GM23248 (cell line): ENCODE measurements at regions not wholly inside any gene's neighbourhood (a gene's known extent, or its start where the extent isn't known, plus 50 kb on each side); places are given as distances from the start of the nearest gene placed in this dataset.

Source experiments
- DNase-seq: peaks from one replicate; pipeline ENCODE4 v3.0.0-alpha.2; 2015
- H2AFZ ChIP-seq: fragments of 200-600 bp; sonication (generic); 2 replicates; pipeline ENCODE4 v1.6.1; 2016; ENCODE audit warnings: antibody characterized with exemption
- H3F3A ChIP-seq: fragments of 200-600 bp; sonication (generic); 2 replicates; pipeline ENCODE4 v1.6.1; 2016; ENCODE audit warnings: mild to moderate bottlenecking, antibody characterized with exemption, mixed run types; ENCODE audit not compliant: insufficient read depth
- H3K27ac ChIP-seq: fragments of 200-600 bp; sonication (generic); 2 replicates; pipeline ENCODE4 v1.5.1; 2016; ENCODE audit warnings: mild to moderate bottlenecking
- H3K27me3 ChIP-seq: fragments of 200-600 bp; sonication (generic); replicated peaks from 2 replicates; pipeline ENCODE4 v1.6.1; 2016; ENCODE audit warnings: mild to moderate bottlenecking; ENCODE audit not compliant: insufficient read depth
- H3K36me3 ChIP-seq: fragments of 200-600 bp; sonication (generic); 2 replicates; pipeline ENCODE4 v1.6.1; 2016; ENCODE audit warnings: low read depth, mild to moderate bottlenecking
- H3K4me1 ChIP-seq: fragments of 200-600 bp; sonication (generic); 2 replicates; pipeline ENCODE4 v1.6.1; 2016; ENCODE audit warnings: mild to moderate bottlenecking; ENCODE audit not compliant: insufficient read depth
- H3K4me2 ChIP-seq: fragments of 200-600 bp; sonication (generic); one replicate; pipeline ENCODE4 v1.6.1; 2016; ENCODE audit warnings: mild to moderate bottlenecking; ENCODE audit not compliant: unreplicated experiment
- H3K4me3 ChIP-seq: fragments of 200-600 bp; sonication (generic); 2 replicates; pipeline ENCODE4 v1.5.1; 2016; ENCODE audit warnings: mild to moderate bottlenecking
- H3K79me2 ChIP-seq: fragments of 200-600 bp; sonication (generic); 2 replicates; pipeline ENCODE4 v1.6.1; 2016; ENCODE audit warnings: mild to moderate bottlenecking; ENCODE audit not compliant: insufficient read depth
- H3K9ac ChIP-seq: fragments of 200-600 bp; sonication (generic); 2 replicates; pipeline ENCODE4 v1.6.1; 2016; ENCODE audit warnings: mild to moderate bottlenecking
- H3K9me2 ChIP-seq: fragments of 200-600 bp; sonication (generic); 2 replicates; pipeline ENCODE4 v1.6.1; 2016; ENCODE audit warnings: mixed run types, mild to moderate bottlenecking, moderate library complexity; ENCODE audit not compliant: insufficient read depth
- H3K9me3 ChIP-seq: fragments of 200-600 bp; sonication (generic); one replicate; pipeline ENCODE4 v1.6.1; 2017; ENCODE audit warnings: low read depth
- H4K20me1 ChIP-seq: fragments of 200-600 bp; sonication (generic); 2 replicates; pipeline ENCODE4 v1.6.0; 2016; ENCODE audit not compliant: insufficient read depth
- EZH2 ChIP-seq: fragments of 200-600 bp; sonication (generic); IDR thresholded peaks from 2 replicates; pipeline ENCODE4 v1.6.1; 2018; ENCODE audit warnings: antibody characterized with exemption, mild to moderate bottlenecking; ENCODE audit not compliant: insufficient read depth, poor library complexity, severe bottlenecking
- EZH2phosphoT487 ChIP-seq: fragments of 200-600 bp; sonication (generic); IDR thresholded peaks from 2 replicates; pipeline ENCODE4 v1.6.1; 2018; ENCODE audit warnings: antibody characterized with exemption, moderate library complexity, mild to moderate bottlenecking, low read depth; ENCODE audit not compliant: insufficient read depth
- WGBS, 2 experiments: methylation state at CpG; one replicate each; pipeline ENCODE4 v1.1.6; 2015 to 2017; ENCODE audit warnings: low lambda C conversion rate in 2 of 2, low coverage in 1 of 2; ENCODE audit errors: missing lambda C conversion rate in 2 of 2; 5-methylcytosine and 5-hydroxymethylcytosine counted together
- in situ Hi-C: fragments of 300-500 bp; cut with MboI; formaldehyde crosslinking; loops from 2 replicates; pipeline ENCODE4 v1.15.0; 2020

DNA sequence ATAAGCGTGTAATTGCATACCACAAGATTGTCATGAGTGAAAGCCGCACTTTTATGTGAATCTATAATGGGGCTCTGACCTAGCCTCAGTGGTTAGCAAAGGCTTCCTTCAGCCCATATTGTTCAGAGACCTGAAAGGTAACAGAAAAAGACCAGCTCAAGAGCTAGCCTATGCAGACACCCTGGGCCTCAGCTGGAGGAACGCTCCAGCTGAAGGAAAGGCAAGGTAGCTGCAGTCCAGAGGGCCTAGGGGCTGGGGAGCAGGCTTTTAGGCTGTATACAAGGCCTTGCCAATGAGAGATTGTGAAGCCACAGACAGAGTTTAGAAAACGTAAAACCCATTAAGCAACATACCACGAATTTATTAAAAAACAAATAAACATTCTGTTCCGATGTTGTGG lies 246.6 kb upstream of the GHITM start:
- TF ChIP-seq EZH2phosphoT487 (no peak), EZH2 (no peak)
- no peaks in the 10 kb centered on the region for H3K4me1 ChIP-seq
- no peaks in the 10 kb centered on the region for H3K27me3 ChIP-seq
- WGBS, 2 experiments = 35 to 36% methylated on average over 6 of the region's 6 CpGs
- H4K20me1 ChIP-seq = no peaks in the 10 kb centered on the region
- H3K27ac ChIP-seq = no peak overlapping the region
- DNase-seq = no peak
- H3K36me3 ChIP-seq = no peaks in the 10 kb centered on the region
- no peak overlapping the region for H3K4me3 ChIP-seq
- no peak overlapping the region for H3K9ac ChIP-seq
- H2AFZ ChIP-seq = no peak overlapping the region
- in situ Hi-C loops = no loop called here
- H3K9me2 ChIP-seq = no peaks in the 10 kb centered on the region
- H3K79me2 ChIP-seq = no peaks in the 10 kb centered on the region
- H3F3A ChIP-seq = no peaks in the 10 kb centered on the region
- H3K4me2 ChIP-seq = no peak overlapping the region
- H3K9me3 ChIP-seq = no peaks in the 10 kb centered on the region

DNA sequence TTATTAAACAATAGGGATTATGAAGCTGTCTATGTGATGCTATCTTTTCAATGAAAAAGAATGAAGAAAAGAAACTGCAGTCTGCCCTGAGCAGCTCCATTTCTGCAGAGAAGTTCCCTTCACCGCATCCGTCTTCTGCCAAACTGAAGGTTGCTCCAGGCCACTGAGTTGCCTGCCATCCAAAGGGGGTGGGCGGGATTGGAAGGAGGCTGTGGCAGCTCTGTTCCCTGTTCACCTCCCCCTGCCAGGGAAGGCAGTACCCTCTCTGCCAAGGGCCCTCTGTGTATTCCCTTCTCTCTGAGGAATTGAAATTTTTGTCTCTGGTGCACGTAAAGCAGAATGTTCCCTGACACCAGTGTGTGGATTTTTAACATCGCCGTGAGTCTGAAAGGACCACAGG lies 243.1 kb upstream of the GHITM start:
- no peaks in the 10 kb centered on the region for H3K9me2 ChIP-seq
- H4K20me1 ChIP-seq = no peaks in the 10 kb centered on the region
- H3K9me3 ChIP-seq = no peaks in the 10 kb centered on the region
- no peak for TF ChIP-seq EZH2phosphoT487
- no peak for TF ChIP-seq EZH2
- no peaks in the 10 kb centered on the region for H3K27me3 ChIP-seq
- no peaks in the 10 kb centered on the region for H3K4me1 ChIP-seq
- no peak overlapping the region for H3K27ac ChIP-seq
- H2AFZ ChIP-seq = no peak overlapping the region
- H3F3A ChIP-seq = no peaks in the 10 kb centered on the region
- no peak overlapping the region for H3K4me3 ChIP-seq
- no peak for DNase-seq
- no peak overlapping the region for H3K4me2 ChIP-seq
- 52 to 60% methylated on average over 6 of the region's 6 CpGs for WGBS, 2 experiments
- H3K9ac ChIP-seq = no peak overlapping the region
- in situ Hi-C loops = no loop called here
- H3K79me2 ChIP-seq = no peaks in the 10 kb centered on the region
- no peaks in the 10 kb centered on the region for H3K36me3 ChIP-seq

DNA sequence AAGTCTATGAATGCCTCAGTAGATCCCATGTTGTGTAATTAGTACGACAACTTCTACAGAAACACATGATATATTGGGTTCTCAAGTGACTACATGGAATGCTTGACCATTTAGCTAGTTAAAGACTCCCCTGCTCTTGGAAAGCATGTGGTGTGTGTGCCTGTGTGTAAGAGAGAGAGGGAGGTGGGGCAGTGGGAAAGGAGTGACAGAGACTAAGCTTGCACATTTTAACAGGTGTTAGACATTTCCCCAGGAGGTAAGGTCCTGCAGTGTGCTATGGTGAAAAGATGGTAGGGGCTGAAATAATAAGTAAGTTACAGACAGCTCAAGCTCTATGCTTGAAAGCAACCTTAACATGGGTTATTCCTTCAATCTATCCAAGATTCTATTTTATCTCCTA lies 241.7 kb upstream of the GHITM start:
- Histone ChIP-seq H2AFZ (no peak overlapping the region), H3K36me3 (no peaks in the 10 kb centered on the region), H3F3A (no peaks in the 10 kb centered on the region), H3K9ac (no peak overlapping the region), H3K79me2 (no peaks in the 10 kb centered on the region), H3K27ac (no peak overlapping the region), H3K9me3 (no peaks in the 10 kb centered on the region), H3K4me1 (no peaks in the 10 kb centered on the region), H3K4me2 (no peak overlapping the region), H3K4me3 (no peak overlapping the region), H3K9me2 (no peaks in the 10 kb centered on the region), H3K27me3 (no peaks in the 10 kb centered on the region), H4K20me1 (no peaks in the 10 kb centered on the region)
- in situ Hi-C loops = no loop called here
- TF ChIP-seq EZH2phosphoT487 = no peak
- TF ChIP-seq EZH2 = no peak
- DNase-seq = no peak
- WGBS, 2 experiments = 0 to 5% methylated on average over 1 of the region's 1 CpG

DNA sequence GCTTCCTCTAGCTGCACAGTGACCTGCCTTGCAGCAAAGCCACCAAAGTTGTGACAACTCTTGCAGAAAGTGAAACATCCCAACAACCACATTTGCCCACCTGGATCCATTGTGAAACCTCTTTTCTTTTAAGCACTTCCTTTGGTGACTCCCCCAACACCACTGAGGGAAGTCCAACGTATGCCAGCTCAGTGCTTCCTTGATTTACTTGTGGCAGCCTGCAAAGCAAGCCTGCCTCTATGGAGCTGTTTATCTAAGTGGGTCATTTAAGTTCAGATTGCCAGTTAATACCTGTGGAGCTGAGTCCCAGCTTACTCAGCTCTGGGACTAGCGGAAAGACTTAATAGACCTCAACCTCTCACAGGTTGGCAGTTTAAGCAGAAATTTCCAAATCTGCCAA lies 230.8 kb upstream of the GHITM start:
- no peaks in the 10 kb centered on the region for H3K4me1 ChIP-seq
- H3K27me3 ChIP-seq = no peaks in the 10 kb centered on the region
- no peaks in the 10 kb centered on the region for H4K20me1 ChIP-seq
- H3K4me2 ChIP-seq = no peak overlapping the region
- no peak overlapping the region for H3K9ac ChIP-seq
- in situ Hi-C loops = no loop called here
- H3K4me3 ChIP-seq = no peak overlapping the region
- H3K36me3 ChIP-seq = no peaks in the 10 kb centered on the region
- no peak overlapping the region for H3K27ac ChIP-seq
- no peak overlapping the region for H2AFZ ChIP-seq
- no peaks in the 10 kb centered on the region for H3K79me2 ChIP-seq
- 24 to 29% methylated on average over 2 of the region's 2 CpGs for WGBS, 2 experiments
- TF ChIP-seq EZH2phosphoT487 (no peak), EZH2 (no peak)
- H3F3A ChIP-seq = no peaks in the 10 kb centered on the region
- H3K9me3 ChIP-seq = no peaks in the 10 kb centered on the region
- no peak for DNase-seq
- H3K9me2 ChIP-seq = no peaks in the 10 kb centered on the region

DNA sequence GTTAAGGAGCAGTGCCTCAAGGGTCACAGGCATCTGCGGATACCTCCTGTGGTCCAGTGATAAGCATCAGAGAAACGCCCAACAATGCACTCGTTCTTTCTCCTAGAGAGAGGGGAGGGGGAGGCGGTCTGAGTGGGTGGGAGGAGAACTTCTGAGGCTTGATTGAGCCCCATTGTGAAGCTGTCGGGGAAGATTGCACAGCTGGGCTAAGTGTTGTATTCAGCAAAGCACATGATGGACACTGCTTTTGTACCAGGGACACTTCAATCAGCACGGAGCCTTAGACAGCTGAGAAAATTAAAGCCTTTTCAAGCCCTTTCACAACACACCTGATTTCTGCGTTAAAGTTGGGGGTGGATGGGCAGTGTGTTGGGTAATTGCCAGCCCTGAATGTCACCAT lies 230.3 kb upstream of the GHITM start:
- Histone ChIP-seq H2AFZ (no peak overlapping the region), H3K4me1 (no peaks in the 10 kb centered on the region), H4K20me1 (no peaks in the 10 kb centered on the region), H3K9ac (no peak overlapping the region), H3K27ac (no peak overlapping the region), H3K9me2 (no peaks in the 10 kb centered on the region), H3K36me3 (no peaks in the 10 kb centered on the region), H3F3A (no peaks in the 10 kb centered on the region), H3K79me2 (no peaks in the 10 kb centered on the region), H3K27me3 (no peaks in the 10 kb centered on the region), H3K9me3 (no peaks in the 10 kb centered on the region), H3K4me3 (no peak overlapping the region), H3K4me2 (no peak overlapping the region)
- 7 to 14% methylated on average over 6 to 7 of the region's 7 CpGs for WGBS, 2 experiments
- in situ Hi-C loops = no loop called here
- TF ChIP-seq EZH2phosphoT487 (no peak), EZH2 (no peak)
- DNase-seq = no peak
